ENCODE measurements at regions not wholly inside any gene's neighbourhood (a gene's known extent, or its start where the extent isn't known, plus 50 kb on each side); places are given as distances from the start of the nearest gene placed in this dataset.

- TF ChIP-seq CTCF (IDR thresholded peaks at IDR 0.05; ENCODE audit: insufficient read depth, low read depth, low read length, missing control alignments) = no peak
Observed at GRCh38 chr12:125458552-125459268, 393.5 kb downstream of the AACS start.

GRCh38 chr12:125461831-125462230 is 396.6 kb downstream of the AACS start:
- TF ChIP-seq CTCF (IDR thresholded peaks at IDR 0.05; ENCODE audit: insufficient read depth, low read depth, low read length, missing control alignments) = no peak
- no peak for DNase-seq (ENCODE audit: low read depth)
- no peak overlapping the region for H3K4me3 ChIP-seq (ENCODE audit: low read length)

More at GRCh38 chr12:125458552-125459268, 393.5 kb downstream of the AACS start:
- no peak overlapping the region for H3K4me3 ChIP-seq (ENCODE audit: low read length)
- no peak for DNase-seq (ENCODE audit: low read depth)

GRCh38 chr12:125463386-125463785 is 398.2 kb downstream of the AACS start:
- no peak for TF ChIP-seq CTCF (IDR thresholded peaks at IDR 0.05; ENCODE audit: insufficient read depth, low read depth, low read length, missing control alignments)
- H3K4me3 ChIP-seq (ENCODE audit: low read length) = no peak overlapping the region
- no peak for DNase-seq (ENCODE audit: low read depth)

- H3K4me3 ChIP-seq (ENCODE audit: low read length) = no peak overlapping the region
- no peak for TF ChIP-seq CTCF (IDR thresholded peaks at IDR 0.05; ENCODE audit: insufficient read depth, low read depth, low read length, missing control alignments)
- no peak for DNase-seq (ENCODE audit: low read depth)
Observed at GRCh38 chr12:125467363-125467762, 402.1 kb downstream of the AACS start.

- no peak for TF ChIP-seq CTCF (IDR thresholded peaks at IDR 0.05; ENCODE audit: insufficient read depth, low read depth, low read length, missing control alignments)
- DNase-seq (ENCODE audit: low read depth) = no peak
Observed at GRCh38 chr12:125469683-125470082, 404.4 kb downstream of the AACS start.

GRCh38 chr12:125470838-125471783 is 405.9 kb downstream of the AACS start:
- H3K4me3 ChIP-seq (ENCODE audit: low read length) = no peak overlapping the region
- DNase-seq (ENCODE audit: low read depth) = no peak
- TF ChIP-seq CTCF (IDR thresholded peaks at IDR 0.05; ENCODE audit: insufficient read depth, low read depth, low read length, missing control alignments) = no peak

More at GRCh38 chr12:125469683-125470082, 404.4 kb downstream of the AACS start:
- H3K4me3 ChIP-seq (ENCODE audit: low read length) = no peak overlapping the region

Measured in epithelial cell of esophagus (primary cell).